ENCODE measurements at regions not wholly inside any gene's neighbourhood (a gene's known extent, or its start where the extent isn't known, plus 50 kb on each side); places are given as distances from the start of the nearest gene placed in this dataset.

GRCh38 chr10:131517781-131518180 lies 206.3 kb upstream of the TCERG1L start:
- Mint-ChIP-seq H3K27me3 (ENCODE audit: low read depth) (peaks cover 33% of the 10 kb centered on the region), H3K9me3 (no peaks in the 10 kb centered on the region), H3K36me3 (ENCODE audit: insufficient read depth in 1 of 3, low read depth in 3 of 3) (no peaks in the 10 kb centered on the region), H3K4me1 (peaks cover 21 to 29% of the 10 kb centered on the region in 2 experiments), H3K27ac (no peak overlapping the region), H3K4me3 (no peak overlapping the region)
- no peak overlapping the region for H2BK120ac ChIP-seq (ENCODE audit: low read depth, low read length, poor library complexity, severe bottlenecking)
- no peak overlapping the region for H2BK12ac ChIP-seq (ENCODE audit: insufficient read length, low read depth, low read length)
- no peaks in the 10 kb centered on the region for H3K27me3 ChIP-seq (ENCODE audit: insufficient read depth, low read length)
- no peak overlapping the region for H2BK5ac ChIP-seq (ENCODE audit: insufficient read length, low read length)
- no peak overlapping the region for H3T11ph ChIP-seq (ENCODE audit: low read length)
- H2AFZ ChIP-seq (ENCODE audit: low read length): no peak overlapping the region
- TF ChIP-seq CTCF (conservative IDR thresholded peaks at IDR 0.05): no peak
- no peak overlapping the region for H3K18ac ChIP-seq (ENCODE audit: insufficient read length, low read depth, low read length)
- H2BK15ac ChIP-seq (ENCODE audit: low read depth, low read length): no peak overlapping the region
- no peak overlapping the region for H3K4ac ChIP-seq (ENCODE audit: low read depth, low read length)
- H3K23ac ChIP-seq (ENCODE audit: insufficient read length, low read depth, low read length): no peak overlapping the region
- H4K20me1 ChIP-seq (ENCODE audit: control insufficient read depth, insufficient read depth, insufficient read length): no peaks in the 10 kb centered on the region
- no peak overlapping the region for H3K4me2 ChIP-seq (ENCODE audit: insufficient read depth, insufficient read length, low read length)
- H2BK20ac ChIP-seq (ENCODE audit: low read depth, low read length, poor library complexity, severe bottlenecking): no peak overlapping the region
- H3K56ac ChIP-seq (ENCODE audit: insufficient read length, low read depth, low read length): no peak overlapping the region
- no peak overlapping the region for H2AK5ac ChIP-seq (ENCODE audit: insufficient read length, low read length)
- no peaks in the 10 kb centered on the region for H3K23me2 ChIP-seq (ENCODE audit: insufficient read length, low read depth, low read length, poor library complexity, severe bottlenecking)
- H3K14ac ChIP-seq (ENCODE audit: insufficient read depth, low read length): no peak overlapping the region; the same call in 1 of the 2 replicates
- no peak overlapping the region for H3K9ac ChIP-seq (ENCODE audit: extremely low read depth, insufficient read length, low read length)
- H3K27ac ChIP-seq (ENCODE audit: insufficient read length, low read depth, low read length): no peak overlapping the region
- DNase-seq: no peak
- H4K91ac ChIP-seq (ENCODE audit: insufficient read length, low read depth, low read length): no peak overlapping the region
- H4K8ac ChIP-seq (replicated peaks; ENCODE audit: insufficient read length, low read depth, low read length): no peak overlapping the region
- no peaks in the 10 kb centered on the region; the same call in 1 of the 2 replicates for H3K4me1 ChIP-seq (ENCODE audit: insufficient read depth, low read length)
- no CpG with 5 or more reads among the region's 17 CpGs for WGBS (ENCODE audit: extremely low coverage, insufficient read length, low lambda C conversion rate)
- no peaks in the 10 kb centered on the region for H3K79me1 ChIP-seq (ENCODE audit: insufficient read depth, low read depth, low read length, poor library complexity, severe bottlenecking)
- H4K5ac ChIP-seq (ENCODE audit: insufficient read length, low read depth, low read length): no peak overlapping the region
- no peaks in the 10 kb centered on the region for H3K79me2 ChIP-seq (ENCODE audit: insufficient read depth, low read length)
- H3K9me3 ChIP-seq (ENCODE audit: control insufficient read depth, low read depth, low read length): no peaks in the 10 kb centered on the region
